ENCODE measurements at regions not wholly inside any gene's neighbourhood (a gene's known extent, or its start where the extent isn't known, plus 50 kb on each side); places are given as distances from the start of the nearest gene placed in this dataset.

DNA sequence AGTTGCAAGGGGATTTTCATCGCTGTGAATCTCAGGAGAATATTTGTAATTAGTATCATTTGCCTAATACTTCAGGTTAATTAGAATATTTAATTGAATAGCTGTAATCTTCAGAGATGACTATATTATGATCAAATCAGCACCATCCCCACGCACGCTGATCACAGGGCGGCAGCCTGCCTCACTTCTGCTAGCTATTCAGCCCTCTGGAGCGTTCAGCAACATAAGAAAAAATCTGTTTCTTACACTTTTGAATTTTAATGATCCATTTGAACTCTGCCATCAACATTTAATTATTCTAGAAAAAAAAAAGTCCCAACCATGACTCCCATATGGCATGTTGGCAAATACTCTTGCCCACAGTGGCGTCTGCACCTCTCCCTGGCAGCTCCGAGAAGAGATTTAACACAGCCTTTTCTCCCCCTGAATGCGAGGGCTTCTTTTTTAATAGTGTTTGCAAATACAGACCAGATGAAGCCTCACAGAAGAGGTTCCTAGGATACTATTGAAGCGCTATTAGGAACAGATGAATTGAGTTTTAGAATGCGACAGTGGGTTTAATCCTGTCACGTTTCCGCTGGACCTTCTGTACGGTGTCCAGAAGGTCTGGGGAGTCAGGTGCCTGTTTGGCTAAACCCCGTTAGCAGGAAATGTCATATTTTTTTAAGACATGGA, 731.9 kb upstream of the SALL3 start:
- TF ChIP-seq, protein P1, sequence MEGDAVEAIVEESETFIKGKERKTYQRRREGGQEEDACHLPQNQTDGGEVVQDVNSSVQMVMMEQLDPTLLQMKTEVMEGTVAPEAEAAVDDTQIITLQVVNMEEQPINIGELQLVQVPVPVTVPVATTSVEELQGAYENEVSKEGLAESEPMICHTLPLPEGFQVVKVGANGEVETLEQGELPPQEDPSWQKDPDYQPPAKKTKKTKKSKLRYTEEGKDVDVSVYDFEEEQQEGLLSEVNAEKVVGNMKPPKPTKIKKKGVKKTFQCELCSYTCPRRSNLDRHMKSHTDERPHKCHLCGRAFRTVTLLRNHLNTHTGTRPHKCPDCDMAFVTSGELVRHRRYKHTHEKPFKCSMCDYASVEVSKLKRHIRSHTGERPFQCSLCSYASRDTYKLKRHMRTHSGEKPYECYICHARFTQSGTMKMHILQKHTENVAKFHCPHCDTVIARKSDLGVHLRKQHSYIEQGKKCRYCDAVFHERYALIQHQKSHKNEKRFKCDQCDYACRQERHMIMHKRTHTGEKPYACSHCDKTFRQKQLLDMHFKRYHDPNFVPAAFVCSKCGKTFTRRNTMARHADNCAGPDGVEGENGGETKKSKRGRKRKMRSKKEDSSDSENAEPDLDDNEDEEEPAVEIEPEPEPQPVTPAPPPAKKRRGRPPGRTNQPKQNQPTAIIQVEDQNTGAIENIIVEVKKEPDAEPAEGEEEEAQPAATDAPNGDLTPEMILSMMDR (IDR thresholded peaks at IDR 0.05; ENCODE audit: unreplicated experiment) = no peak
- BruUV-seq (replicated peaks) = no TSS peak
- Mint-ChIP-seq H3K27ac (ENCODE audit: low read depth, unreplicated experiment) (no peak overlapping the region), H3K27me3 (ENCODE audit: insufficient read depth, unreplicated experiment) (no peaks in the 10 kb centered on the region), H3K4me3 (ENCODE audit: unreplicated experiment) (no peak overlapping the region), H3K36me3 (ENCODE audit: insufficient read depth, unreplicated experiment) (no peaks in the 10 kb centered on the region), H3K9me3 (ENCODE audit: unreplicated experiment) (peaks cover 28% of the 10 kb centered on the region), H3K4me1 (ENCODE audit: insufficient read depth, unreplicated experiment) (no peaks in the 10 kb centered on the region)
- no peak for DNase-seq (ENCODE audit: unreplicated experiment)
- ChIA-PET POLR2A (no interaction called here), CTCF (no interaction called here)
- intact Hi-C loops (cut with micrococcal nuclease) = no loop called here

DNA sequence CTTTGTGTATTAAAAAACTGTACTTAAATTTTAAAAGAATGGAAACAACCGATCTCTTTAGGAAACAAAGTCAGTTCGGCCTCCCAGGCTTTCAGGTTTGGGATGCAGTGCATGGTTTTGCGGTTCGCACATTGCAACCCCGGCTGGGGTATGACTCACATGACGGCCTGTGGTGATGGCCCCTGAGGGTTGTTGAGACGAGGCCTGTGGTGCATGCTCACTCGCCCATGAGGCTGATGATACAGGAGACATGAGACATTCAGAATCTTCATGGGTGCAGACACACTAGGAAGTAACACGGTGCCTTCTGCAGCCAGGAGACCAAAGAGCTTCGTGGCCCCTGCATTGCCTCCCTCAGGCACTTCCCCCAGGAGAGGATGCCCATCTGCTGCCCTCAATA, 724.6 kb upstream of the SALL3 start:
- DNase-seq (ENCODE audit: unreplicated experiment) = no peak
- intact Hi-C loops (cut with micrococcal nuclease) = no loop called here
- ChIA-PET POLR2A (no interaction called here), CTCF (interaction anchor here (0.6 to 0.7 kb wide), 2 partner anchors 143 to 158 kb away, joined by 3 read pairs; no protein-coding TSS in a partner anchor)
- Mint-ChIP-seq H3K36me3 (ENCODE audit: insufficient read depth, unreplicated experiment) (no peaks in the 10 kb centered on the region), H3K27me3 (ENCODE audit: insufficient read depth, unreplicated experiment) (no peaks in the 10 kb centered on the region), H3K9me3 (ENCODE audit: unreplicated experiment) (peaks cover 9% of the 10 kb centered on the region), H3K4me1 (ENCODE audit: insufficient read depth, unreplicated experiment) (no peaks in the 10 kb centered on the region), H3K27ac (ENCODE audit: low read depth, unreplicated experiment) (no peak overlapping the region), H3K4me3 (ENCODE audit: unreplicated experiment) (no peak overlapping the region)
- no TSS peak for BruUV-seq (replicated peaks)
- TF ChIP-seq, protein P1 (IDR thresholded peaks at IDR 0.05; ENCODE audit: unreplicated experiment) = no peak

DNA sequence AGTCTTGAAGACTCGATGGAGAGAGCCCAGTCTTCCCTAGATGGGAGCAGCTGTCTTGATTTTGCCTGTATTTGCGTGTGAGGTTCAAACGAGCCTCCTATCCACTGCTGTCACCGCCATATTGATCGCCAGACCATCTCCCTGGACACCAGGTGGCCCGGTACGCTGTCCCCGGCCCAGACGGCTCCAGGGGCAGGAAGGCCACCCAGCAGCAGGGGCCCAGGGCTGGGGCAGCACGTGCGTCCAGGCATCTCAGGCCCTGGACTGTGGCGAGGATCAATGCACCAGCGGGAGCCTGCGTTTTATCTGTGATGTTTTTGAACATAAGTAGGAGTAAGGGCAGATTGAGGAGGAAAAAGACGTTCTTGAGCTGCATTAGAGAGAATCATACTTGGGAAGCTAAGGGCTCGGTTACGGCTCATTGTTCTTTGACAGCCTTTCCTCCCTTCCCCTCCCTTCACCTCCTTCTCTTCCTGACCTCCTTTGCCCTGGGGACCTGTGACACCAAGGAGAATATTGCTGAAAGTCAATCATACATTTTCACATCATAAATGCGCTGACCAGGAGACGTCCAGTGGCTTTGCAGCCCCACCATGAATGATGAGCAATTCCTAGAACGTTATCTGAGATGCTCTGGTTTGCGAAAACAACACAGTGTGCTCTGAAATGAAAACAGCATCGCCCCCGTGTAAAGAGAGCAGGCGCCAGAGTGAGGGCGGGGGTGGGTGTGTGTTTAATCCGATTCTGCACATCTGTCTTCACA, 711.2 kb upstream of the SALL3 start:
- Mint-ChIP-seq H3K9me3 (ENCODE audit: unreplicated experiment) (peaks cover 18% of the 10 kb centered on the region), H3K27me3 (ENCODE audit: insufficient read depth, unreplicated experiment) (no peaks in the 10 kb centered on the region), H3K27ac (ENCODE audit: low read depth, unreplicated experiment) (no peak overlapping the region), H3K4me3 (ENCODE audit: unreplicated experiment) (no peak overlapping the region), H3K36me3 (ENCODE audit: insufficient read depth, unreplicated experiment) (no peaks in the 10 kb centered on the region), H3K4me1 (ENCODE audit: insufficient read depth, unreplicated experiment) (no peaks in the 10 kb centered on the region)
- TF ChIP-seq, protein P1 (IDR thresholded peaks at IDR 0.05; ENCODE audit: unreplicated experiment) = no peak
- ChIA-PET POLR2A (no interaction called here), CTCF (no interaction called here)
- no peak for DNase-seq (ENCODE audit: unreplicated experiment)
- BruUV-seq (replicated peaks) = no TSS peak
- intact Hi-C loops (cut with micrococcal nuclease) = no loop called here

DNA sequence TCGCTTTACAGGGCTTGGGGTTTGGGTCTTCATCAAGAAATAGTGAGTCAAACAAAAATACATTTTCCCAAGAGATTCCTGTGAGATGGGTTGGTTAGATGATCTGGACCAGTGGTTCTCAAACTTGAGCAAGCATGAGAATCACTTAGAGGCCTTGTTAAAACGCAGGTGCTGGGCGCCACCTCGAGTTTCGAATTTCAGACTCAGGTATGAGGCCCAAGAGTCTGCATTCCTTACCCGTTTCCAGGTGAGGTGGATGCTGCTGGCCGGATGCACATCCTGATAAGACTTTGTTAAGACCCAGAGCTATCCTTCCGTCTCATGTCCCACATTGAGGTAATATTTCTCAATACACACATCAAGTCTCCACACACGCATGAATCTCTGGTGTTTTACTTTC, 707.8 kb upstream of the SALL3 start:
- H3K4me1 Mint-ChIP-seq (ENCODE audit: insufficient read depth, unreplicated experiment) = no peaks in the 10 kb centered on the region
- DNase-seq (ENCODE audit: unreplicated experiment) = no peak
- ChIA-PET POLR2A (no interaction called here), CTCF (no interaction called here)
- no peaks in the 10 kb centered on the region for H3K27me3 Mint-ChIP-seq (ENCODE audit: insufficient read depth, unreplicated experiment)
- H3K4me3 Mint-ChIP-seq (ENCODE audit: unreplicated experiment) = no peak overlapping the region
- TF ChIP-seq, protein P1 (IDR thresholded peaks at IDR 0.05; ENCODE audit: unreplicated experiment) = no peak
- no peaks in the 10 kb centered on the region for H3K36me3 Mint-ChIP-seq (ENCODE audit: insufficient read depth, unreplicated experiment)
- no TSS peak for BruUV-seq (replicated peaks)
- H3K27ac Mint-ChIP-seq (ENCODE audit: low read depth, unreplicated experiment) = no peak overlapping the region
- intact Hi-C loops (cut with micrococcal nuclease) = no loop called here
- peaks cover 23% of the 10 kb centered on the region for H3K9me3 Mint-ChIP-seq (ENCODE audit: unreplicated experiment)

Data from MCF 10A (cell line).